OCI-LY1 (cell line): ENCODE measurements at regions not wholly inside any gene's neighbourhood (a gene's known extent, or its start where the extent isn't known, plus 50 kb on each side); places are given as distances from the start of the nearest gene placed in this dataset.

Experiments
- EZH2 ChIP-seq: fragments of 200-600 bp; sonication (generic), shearing (Covaris generic); IDR thresholded peaks from 2 replicates; pipeline ENCODE4 v1.8.0; 2017; ENCODE audit warnings: borderline replicate concordance, mixed run types, mild to moderate bottlenecking, antibody characterized with exemption, low read length, moderate library complexity, mixed read lengths
- TF ChIP-seq, protein P1 (sequence below): fragments of 200-600 bp; sonication (generic), shearing (Covaris generic); IDR thresholded peaks from 2 replicates; pipeline ENCODE4 v1.5.1; 2017; ENCODE audit warnings: mild to moderate bottlenecking, antibody characterized with exemption, low read length, moderate library complexity, mixed read lengths

DNA sequence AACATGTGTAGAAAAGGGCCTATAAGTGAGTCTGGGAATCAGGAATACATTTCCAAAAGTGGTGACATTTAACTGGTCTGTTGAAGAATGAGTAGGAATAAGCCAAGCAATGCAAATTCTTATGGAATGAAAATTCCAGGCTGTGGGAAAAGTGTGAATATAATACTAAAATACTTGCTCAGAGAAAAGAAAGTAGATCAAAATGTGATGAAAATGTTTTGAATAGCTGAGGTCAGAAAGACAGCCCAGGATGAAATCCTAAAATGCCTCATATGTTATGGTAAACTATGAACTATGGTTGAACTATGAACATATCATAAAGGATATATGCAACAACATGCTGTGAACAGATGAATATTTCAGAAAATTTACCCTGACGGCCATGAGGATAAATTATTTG, 688.3 kb upstream of the FAT3 start:
- TF ChIP-seq, protein P1, sequence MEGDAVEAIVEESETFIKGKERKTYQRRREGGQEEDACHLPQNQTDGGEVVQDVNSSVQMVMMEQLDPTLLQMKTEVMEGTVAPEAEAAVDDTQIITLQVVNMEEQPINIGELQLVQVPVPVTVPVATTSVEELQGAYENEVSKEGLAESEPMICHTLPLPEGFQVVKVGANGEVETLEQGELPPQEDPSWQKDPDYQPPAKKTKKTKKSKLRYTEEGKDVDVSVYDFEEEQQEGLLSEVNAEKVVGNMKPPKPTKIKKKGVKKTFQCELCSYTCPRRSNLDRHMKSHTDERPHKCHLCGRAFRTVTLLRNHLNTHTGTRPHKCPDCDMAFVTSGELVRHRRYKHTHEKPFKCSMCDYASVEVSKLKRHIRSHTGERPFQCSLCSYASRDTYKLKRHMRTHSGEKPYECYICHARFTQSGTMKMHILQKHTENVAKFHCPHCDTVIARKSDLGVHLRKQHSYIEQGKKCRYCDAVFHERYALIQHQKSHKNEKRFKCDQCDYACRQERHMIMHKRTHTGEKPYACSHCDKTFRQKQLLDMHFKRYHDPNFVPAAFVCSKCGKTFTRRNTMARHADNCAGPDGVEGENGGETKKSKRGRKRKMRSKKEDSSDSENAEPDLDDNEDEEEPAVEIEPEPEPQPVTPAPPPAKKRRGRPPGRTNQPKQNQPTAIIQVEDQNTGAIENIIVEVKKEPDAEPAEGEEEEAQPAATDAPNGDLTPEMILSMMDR = no peak
- no peak for TF ChIP-seq EZH2
